Loucy (cell line): ENCODE measurements at regions not wholly inside any gene's neighbourhood (a gene's known extent, or its start where the extent isn't known, plus 50 kb on each side); places are given as distances from the start of the nearest gene placed in this dataset.

ENCODE experiments used
- EZH2phosphoT487 ChIP-seq: fragments of 200-600 bp; IDR thresholded peaks from 2 replicates; pipeline ENCODE4 v1.6.1; 2018; ENCODE audit warnings: antibody characterized with exemption, mild to moderate bottlenecking, moderate library complexity, borderline replicate concordance
- TF ChIP-seq, protein P1 (sequence below): fragments of 200-600 bp; sonication (generic); conservative IDR thresholded peaks from 2 replicates; pipeline ENCODE4 v1.5.1; 2014; ENCODE audit warnings: mild to moderate bottlenecking, antibody characterized with exemption, low read length

DNA sequence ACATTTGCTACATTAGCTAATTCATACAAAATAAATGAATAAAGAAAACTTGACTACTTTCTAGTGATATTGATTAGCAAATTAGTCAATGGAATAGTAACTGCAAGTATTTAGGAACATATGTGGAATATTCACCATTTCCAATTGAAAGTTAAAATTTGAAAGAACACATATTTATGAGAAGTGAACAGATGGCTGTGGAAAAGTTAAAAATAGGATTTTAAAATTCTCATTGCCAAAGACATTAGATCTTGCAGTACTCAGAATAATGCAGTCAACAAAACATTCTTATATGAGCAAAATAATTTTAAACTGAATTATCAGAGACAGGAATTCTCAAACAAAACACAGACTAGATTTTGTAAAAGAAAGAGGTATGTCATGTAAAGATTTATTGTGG is 613.9 kb upstream of the NOVA1 start:
- TF ChIP-seq, protein P1, sequence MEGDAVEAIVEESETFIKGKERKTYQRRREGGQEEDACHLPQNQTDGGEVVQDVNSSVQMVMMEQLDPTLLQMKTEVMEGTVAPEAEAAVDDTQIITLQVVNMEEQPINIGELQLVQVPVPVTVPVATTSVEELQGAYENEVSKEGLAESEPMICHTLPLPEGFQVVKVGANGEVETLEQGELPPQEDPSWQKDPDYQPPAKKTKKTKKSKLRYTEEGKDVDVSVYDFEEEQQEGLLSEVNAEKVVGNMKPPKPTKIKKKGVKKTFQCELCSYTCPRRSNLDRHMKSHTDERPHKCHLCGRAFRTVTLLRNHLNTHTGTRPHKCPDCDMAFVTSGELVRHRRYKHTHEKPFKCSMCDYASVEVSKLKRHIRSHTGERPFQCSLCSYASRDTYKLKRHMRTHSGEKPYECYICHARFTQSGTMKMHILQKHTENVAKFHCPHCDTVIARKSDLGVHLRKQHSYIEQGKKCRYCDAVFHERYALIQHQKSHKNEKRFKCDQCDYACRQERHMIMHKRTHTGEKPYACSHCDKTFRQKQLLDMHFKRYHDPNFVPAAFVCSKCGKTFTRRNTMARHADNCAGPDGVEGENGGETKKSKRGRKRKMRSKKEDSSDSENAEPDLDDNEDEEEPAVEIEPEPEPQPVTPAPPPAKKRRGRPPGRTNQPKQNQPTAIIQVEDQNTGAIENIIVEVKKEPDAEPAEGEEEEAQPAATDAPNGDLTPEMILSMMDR = no peak
- no peak for TF ChIP-seq EZH2phosphoT487
